Cardiac muscle cell (in vitro differentiated cells and primary cell): ENCODE measurements at regions not wholly inside any gene's neighbourhood (a gene's known extent, or its start where the extent isn't known, plus 50 kb on each side); places are given as distances from the start of the nearest gene placed in this dataset.
A peak's percentile ranks its signal among the peaks of the same experiment; 100 is the strongest.

ENCODE experiments used
- DNase-seq, 2 donors: peaks; one replicate each; pipeline versions ENCODE4 v3.0.0 to v3.0.0-alpha.2; 2010 to 2017; ENCODE audit warnings: low read depth in 1 of 2, low spot score in 1 of 2
- H3K27ac ChIP-seq: fragments of 200-600 bp; sonication (generic); 2 replicates; pipeline ENCODE4 v1.5.1; 2016
- H3K27me3 ChIP-seq: fragments of 200-600 bp; sonication (generic); 2 replicates; pipeline ENCODE4 v1.6.0; 2016; ENCODE audit warnings: control low read depth
- H3K36me3 ChIP-seq: fragments of 200-600 bp; sonication (generic); 2 replicates; pipeline ENCODE4 v1.5.1; 2016; ENCODE audit warnings: control low read depth
- H3K4me1 ChIP-seq: fragments of 200-600 bp; sonication (generic); 2 replicates; pipeline ENCODE4 v1.8.1; 2017; ENCODE audit warnings: low read depth, mild to moderate bottlenecking, mixed run types
- H3K4me3 ChIP-seq: fragments of 200-600 bp; sonication (generic); 2 replicates; pipeline ENCODE4 v1.5.1; 2016; ENCODE audit warnings: mild to moderate bottlenecking
- H3K9me3 ChIP-seq: fragments of 200-600 bp; sonication (generic); 2 replicates; pipeline ENCODE4 v1.5.1; 2017; ENCODE audit warnings: low read depth, mild to moderate bottlenecking, control low read depth
- CTCF ChIP-seq: IDR thresholded peaks from 2 replicates; pipeline ENCODE4 v1.5.1; 2012; ENCODE audit warnings: low read depth, mild to moderate bottlenecking, low read length

- H3K36me3 ChIP-seq, result no peaks in the 10 kb centered on the region
Observed at GRCh38 chr5:89120719-89121118, 237.7 kb upstream of the MEF2C start.

GRCh38 chr5:89117124-89117644, 234.2 kb upstream of the MEF2C start:
- DNase-seq, result no peak
- no peaks in the 10 kb centered on the region for H3K27me3 ChIP-seq
- no peak overlapping the region for H3K27ac ChIP-seq
- H3K4me1 ChIP-seq, result peaks cover 13% of the 10 kb centered on the region
- H3K36me3 ChIP-seq, result no peaks in the 10 kb centered on the region
- H3K4me3 ChIP-seq, result no peak overlapping the region
- no peaks in the 10 kb centered on the region for H3K9me3 ChIP-seq
- TF ChIP-seq CTCF, result no peak

More at GRCh38 chr5:89120719-89121118, 237.7 kb upstream of the MEF2C start:
- Histone ChIP-seq H3K9me3 (no peaks in the 10 kb centered on the region), H3K27me3 (no peaks in the 10 kb centered on the region), H3K4me1 (peaks cover 26% of the 10 kb centered on the region), H3K27ac (no peak overlapping the region), H3K4me3 (no peak overlapping the region)
- peak in 1 of 2 donors; percentile 59 for DNase-seq
- no peak for TF ChIP-seq CTCF

GRCh38 chr5:89110916-89111646, 228.1 kb upstream of the MEF2C start:
- H3K9me3 ChIP-seq, result no peaks in the 10 kb centered on the region
- no peaks in the 10 kb centered on the region for H3K27me3 ChIP-seq
- no peak overlapping the region for H3K27ac ChIP-seq
- TF ChIP-seq CTCF, result no peak
- DNase-seq, result no peak
- no peak overlapping the region for H3K4me3 ChIP-seq
- H3K4me1 ChIP-seq, result peaks cover 5% of the 10 kb centered on the region
- no peaks in the 10 kb centered on the region for H3K36me3 ChIP-seq

GRCh38 chr5:89106480-89106879, 223.5 kb upstream of the MEF2C start:
- H3K27ac ChIP-seq, result no peak overlapping the region
- H3K27me3 ChIP-seq, result no peaks in the 10 kb centered on the region
- no peaks in the 10 kb centered on the region for H3K9me3 ChIP-seq
- DNase-seq, result no peak
- no peak for TF ChIP-seq CTCF
- H3K4me3 ChIP-seq, result no peak overlapping the region
- H3K36me3 ChIP-seq, result no peaks in the 10 kb centered on the region
- H3K4me1 ChIP-seq, result peaks cover 2% of the 10 kb centered on the region

GRCh38 chr5:89105836-89106235, 222.9 kb upstream of the MEF2C start:
- no peak for TF ChIP-seq CTCF
- Histone ChIP-seq H3K4me3 (no peak overlapping the region), H3K9me3 (no peaks in the 10 kb centered on the region), H3K27ac (no peak overlapping the region), H3K27me3 (no peaks in the 10 kb centered on the region), H3K36me3 (no peaks in the 10 kb centered on the region), H3K4me1 (no peaks in the 10 kb centered on the region)
- DNase-seq, result no peak
